GM12874 (cell line): ENCODE measurements at regions not wholly inside any gene's neighbourhood (a gene's known extent, or its start where the extent isn't known, plus 50 kb on each side); places are given as distances from the start of the nearest gene placed in this dataset.

Source experiments
- CTCF ChIP-seq: IDR thresholded peaks from 2 replicates; pipeline ENCODE4 v1.5.1; 2011; ENCODE audit warnings: low read depth, mild to moderate bottlenecking, control low read depth, low read length, moderate library complexity; ENCODE audit not compliant: insufficient read depth

GRCh38 chr7:136105191-136105590 lies 128.0 kb upstream of the MTPN start:
- TF ChIP-seq CTCF, result no peak

GRCh38 chr7:136104269-136104603 lies 127.1 kb upstream of the MTPN start:
- TF ChIP-seq CTCF, result no peak

GRCh38 chr7:136103545-136104268 lies 126.5 kb upstream of the MTPN start:
- TF ChIP-seq CTCF, result no peak

- no peak for TF ChIP-seq CTCF
Measured at GRCh38 chr7:136102881-136103280, 125.7 kb upstream of the MTPN start.

GRCh38 chr7:136087881-136088280 lies 110.7 kb upstream of the MTPN start:
- no peak for TF ChIP-seq CTCF

GRCh38 chr7:136086712-136087111 lies 109.6 kb upstream of the MTPN start:
- TF ChIP-seq CTCF, result no peak

GRCh38 chr7:136079934-136080333 lies 102.8 kb upstream of the MTPN start:
- no peak for TF ChIP-seq CTCF
